RWPE1 (cell line): ENCODE measurements at regions not wholly inside any gene's neighbourhood (a gene's known extent, or its start where the extent isn't known, plus 50 kb on each side); places are given as distances from the start of the nearest gene placed in this dataset.

Experiments
- CTCF ChIA-PET: fragments of 350-600 bp; sonication (Branson Sonifier 250); formaldehyde crosslinking; extraction: SDS; loops from one replicate; lab custom pipeline; 2021; lab: Yijun Ruan, JAX
- POLR2A ChIA-PET: fragments of 400-600 bp; formaldehyde crosslinking; extraction: SDS; loops from one replicate; lab custom pipeline; 2020; ENCODE audit warnings: antibody characterized with exemption; ENCODE audit not compliant: low non-redundant PET; lab: Yijun Ruan, JAX
- DNase-seq: peaks from one replicate; pipeline ENCODE4 v3.0.0; 2012; ENCODE audit warnings: low spot score
- H3K27ac ChIP-seq: fragments of 450-650 bp; 2 replicates; pipeline ENCODE4 v1.5.1; 2017
- CTCF ChIP-seq: fragments of 450-650 bp; conservative IDR thresholded peaks from 2 replicates; pipeline ENCODE4 v1.5.1; 2017; ENCODE audit warnings: low read depth, mild to moderate bottlenecking

GRCh38 chr2:106963156-106963555, 77.2 kb upstream of the ST6GAL2 start:
- CTCF ChIA-PET: interaction anchor here (0.6 kb wide), 1 partner anchor 73 kb away, joined by 3 read pairs; no protein-coding TSS in a partner anchor
- no peak for DNase-seq
- no peak overlapping the region for H3K27ac ChIP-seq
- POLR2A ChIA-PET: no interaction called here
- TF ChIP-seq CTCF: no peak

- DNase-seq: no peak
- no peak for TF ChIP-seq CTCF
- POLR2A ChIA-PET: no interaction called here
- no peak overlapping the region for H3K27ac ChIP-seq
- CTCF ChIA-PET: no interaction called here
Measured at GRCh38 chr2:106963893-106964292, 77.9 kb upstream of the ST6GAL2 start.

GRCh38 chr2:106965611-106966010, 79.6 kb upstream of the ST6GAL2 start:
- ChIA-PET POLR2A (no interaction called here), CTCF (no interaction called here)
- no peak for DNase-seq
- no peak overlapping the region for H3K27ac ChIP-seq
- TF ChIP-seq CTCF: no peak

GRCh38 chr2:106969777-106970176, 83.8 kb upstream of the ST6GAL2 start:
- no peak for DNase-seq
- no peak overlapping the region for H3K27ac ChIP-seq
- no peak for TF ChIP-seq CTCF
- CTCF ChIA-PET: no interaction called here
- POLR2A ChIA-PET: no interaction called here

- no peak overlapping the region for H3K27ac ChIP-seq
- CTCF ChIA-PET: no interaction called here
Measured at GRCh38 chr2:106970471-106971261, 84.7 kb upstream of the ST6GAL2 start.

GRCh38 chr2:106972782-106973181, 86.8 kb upstream of the ST6GAL2 start:
- TF ChIP-seq CTCF: no peak
- no peak for DNase-seq
- CTCF ChIA-PET: no interaction called here
- POLR2A ChIA-PET: no interaction called here
- H3K27ac ChIP-seq: no peak overlapping the region

More at GRCh38 chr2:106970471-106971261, 84.7 kb upstream of the ST6GAL2 start:
- no peak for DNase-seq
- POLR2A ChIA-PET: no interaction called here
- TF ChIP-seq CTCF: no peak
